ENCODE measurements at regions not wholly inside any gene's neighbourhood (a gene's known extent, or its start where the extent isn't known, plus 50 kb on each side); places are given as distances from the start of the nearest gene placed in this dataset.

- in situ Hi-C loops (cut with HindIII; ENCODE audit: low sequenced_read_pairs), result loop anchor here (5.0 kb wide), 1 partner anchor 63 kb away; no protein-coding TSS in a partner anchor
Measured at GRCh38 chr9:91065231-91066041, 263.8 kb downstream of the SYK start.

GRCh38 chr9:91066042-91066415, 264.4 kb downstream of the SYK start:
- in situ Hi-C loops (cut with HindIII; ENCODE audit: low sequenced_read_pairs), result loop anchor here (5.0 kb wide), 1 partner anchor 64 kb away; no protein-coding TSS in a partner anchor

- in situ Hi-C loops (cut with HindIII; ENCODE audit: low sequenced_read_pairs), result loop anchor here (5.0 kb wide), 1 partner anchor 65 kb away; no protein-coding TSS in a partner anchor
Measured at GRCh38 chr9:91066856-91067255, 265.2 kb downstream of the SYK start.

DNA sequence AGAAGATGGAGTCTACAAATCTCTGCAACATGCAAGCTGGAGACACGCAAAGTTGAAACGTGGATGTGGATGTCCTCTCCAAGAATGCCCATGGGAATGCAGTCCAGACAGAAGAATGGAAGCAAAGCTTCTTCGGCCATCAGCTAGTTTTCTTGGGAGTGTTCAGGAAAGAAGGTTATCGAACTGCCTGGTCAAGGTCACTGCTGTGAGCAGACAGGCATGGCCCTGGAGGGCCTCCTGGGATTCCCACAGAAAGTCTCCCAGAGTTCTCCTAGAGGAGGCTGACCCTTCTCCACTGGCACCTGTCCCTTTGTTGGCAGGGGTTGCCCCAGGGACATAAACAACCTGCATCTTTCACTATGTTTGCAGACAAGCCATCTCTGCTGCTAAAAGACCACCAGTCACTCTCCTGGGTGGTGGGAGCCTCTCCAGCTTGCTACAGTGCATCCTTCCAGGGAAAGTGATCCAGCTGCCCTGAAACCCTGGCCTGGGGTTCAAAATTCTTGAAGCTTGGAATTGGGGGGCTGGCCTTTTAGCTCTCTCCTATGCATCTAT, 265.8 kb downstream of the SYK start:
- in situ Hi-C loops (cut with HindIII; ENCODE audit: low sequenced_read_pairs), result loop anchor here (5.0 kb wide), 1 partner anchor 65 kb away; no protein-coding TSS in a partner anchor

DNA sequence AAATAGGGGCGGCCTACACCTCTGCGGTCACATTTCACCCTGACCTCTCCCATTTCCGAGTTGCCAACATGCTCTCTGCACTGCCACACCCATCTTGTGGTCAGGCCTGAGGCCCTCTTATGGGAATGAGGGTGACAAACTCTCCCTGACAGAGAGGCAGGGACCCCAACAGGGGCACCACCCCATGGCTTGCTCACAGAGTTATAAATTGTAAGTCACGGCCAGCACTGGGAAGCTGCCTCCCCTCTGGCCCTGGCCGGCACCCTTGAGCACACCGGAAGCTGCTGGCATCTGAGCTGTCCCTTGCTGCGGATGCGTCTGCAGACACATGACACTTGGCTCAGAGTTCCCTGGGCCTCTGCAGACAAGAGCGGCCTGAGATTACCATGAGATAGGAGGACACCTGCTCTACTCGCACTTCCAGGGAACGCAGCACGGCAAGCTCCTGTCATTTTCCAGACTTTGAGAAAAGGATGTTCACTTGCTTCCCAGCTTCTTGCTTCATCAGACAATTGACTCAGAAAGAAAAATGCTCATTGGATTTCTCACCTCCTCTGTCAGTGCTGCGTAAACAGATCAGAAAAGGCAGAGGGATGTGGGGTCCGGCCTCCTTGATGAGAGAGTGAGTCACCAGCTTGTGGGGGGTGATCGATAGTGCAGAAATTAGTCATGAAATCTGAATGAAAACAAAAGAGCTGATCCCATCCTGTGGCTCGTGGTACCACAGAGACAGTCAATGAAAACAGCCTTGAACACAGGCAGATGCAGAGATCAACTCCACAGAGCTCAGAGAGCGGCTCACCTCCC, 269.8 kb downstream of the SYK start:
- in situ Hi-C loops (cut with HindIII; ENCODE audit: low sequenced_read_pairs), result no loop called here

- in situ Hi-C loops (cut with HindIII; ENCODE audit: low sequenced_read_pairs), result no loop called here
Measured at GRCh38 chr9:91073049-91073810, 271.6 kb downstream of the SYK start.

- in situ Hi-C loops (cut with HindIII; ENCODE audit: low sequenced_read_pairs), result no loop called here
Measured at GRCh38 chr9:91073811-91074771, 272.5 kb downstream of the SYK start.

- in situ Hi-C loops (cut with HindIII; ENCODE audit: low sequenced_read_pairs), result no loop called here
Measured at GRCh38 chr9:91074866-91075265, 273.2 kb downstream of the SYK start.

- in situ Hi-C loops (cut with HindIII; ENCODE audit: low sequenced_read_pairs), result no loop called here
Measured at GRCh38 chr9:91075279-91075678, 273.7 kb downstream of the SYK start.

GRCh38 chr9:91077624-91078368, 276.2 kb downstream of the SYK start:
- in situ Hi-C loops (cut with HindIII; ENCODE audit: low sequenced_read_pairs), result no loop called here

DNA sequence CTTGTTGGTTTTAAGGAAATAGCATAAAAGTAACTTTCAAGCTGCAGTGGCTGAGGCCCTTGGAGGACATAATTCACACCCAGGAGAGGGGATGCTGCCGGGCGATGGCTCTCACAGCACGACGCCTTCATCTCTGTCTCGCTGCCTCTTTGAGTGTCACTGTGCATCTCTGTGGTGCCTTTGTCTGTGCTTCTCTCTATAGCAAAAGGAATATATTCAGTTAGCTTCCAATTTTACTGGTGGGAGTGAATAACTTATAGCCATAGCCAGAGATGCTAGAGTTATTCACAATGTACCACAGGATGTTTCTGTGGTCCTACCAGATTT, 276.7 kb downstream of the SYK start:
- in situ Hi-C loops (cut with HindIII; ENCODE audit: low sequenced_read_pairs), result no loop called here

GRCh38 chr9:91082731-91083130, 279.0 kb downstream of the AUH start:
- in situ Hi-C loops (cut with HindIII; ENCODE audit: low sequenced_read_pairs), result no loop called here

GRCh38 chr9:91084896-91085516, 276.7 kb downstream of the AUH start:
- in situ Hi-C loops (cut with HindIII; ENCODE audit: low sequenced_read_pairs), result no loop called here

GRCh38 chr9:91085517-91086291, 276.0 kb downstream of the AUH start:
- in situ Hi-C loops (cut with HindIII; ENCODE audit: low sequenced_read_pairs), result no loop called here

GRCh38 chr9:91086657-91087461, 274.9 kb downstream of the AUH start:
- in situ Hi-C loops (cut with HindIII; ENCODE audit: low sequenced_read_pairs), result no loop called here

- in situ Hi-C loops (cut with HindIII; ENCODE audit: low sequenced_read_pairs), result no loop called here
Measured at GRCh38 chr9:91087462-91087759, 274.3 kb downstream of the AUH start.

GRCh38 chr9:91089405-91090129, 272.2 kb downstream of the AUH start:
- in situ Hi-C loops (cut with HindIII; ENCODE audit: low sequenced_read_pairs), result no loop called here

Measured in endothelial cell of hepatic sinusoid (primary cell).